ENCODE measurements at regions not wholly inside any gene's neighbourhood (a gene's known extent, or its start where the extent isn't known, plus 50 kb on each side); places are given as distances from the start of the nearest gene placed in this dataset.
A peak's percentile ranks its signal among the peaks of the same experiment; 100 is the strongest.

GRCh38 chr6:22399693-22400092, 102.9 kb upstream of the PRL start:
- no peak for DNase-seq

GRCh38 chr6:22401206-22401605, 104.4 kb upstream of the PRL start:
- DNase-seq: no peak

- DNase-seq: peak in 2 of 56 donors; percentile 0 to 3
Measured at GRCh38 chr6:22401932-22402331, 105.1 kb upstream of the PRL start.

- no peak for DNase-seq
Measured at GRCh38 chr6:22409486-22409885, 112.7 kb upstream of the PRL start.

GRCh38 chr6:22411376-22412105, 114.7 kb upstream of the PRL start:
- DNase-seq: no peak

GRCh38 chr6:22412994-22413393, 116.2 kb upstream of the PRL start:
- no peak for DNase-seq

GRCh38 chr6:22413681-22414311, 117.0 kb upstream of the PRL start:
- no peak for DNase-seq

- no peak for DNase-seq
Measured at GRCh38 chr6:22418714-22419113, 121.9 kb upstream of the PRL start.

- no peak for DNase-seq
Measured at GRCh38 chr6:22421198-22421597, 124.4 kb upstream of the PRL start.

GRCh38 chr6:22424196-22424595, 127.4 kb upstream of the PRL start:
- no peak for DNase-seq

- no peak for DNase-seq
Measured at GRCh38 chr6:22432060-22432459, 135.2 kb upstream of the PRL start.

- DNase-seq: no peak
Measured at GRCh38 chr6:22433745-22434144, 135.6 kb upstream of the HDGFL1 start.

GRCh38 chr6:22435151-22435550, 134.2 kb upstream of the HDGFL1 start:
- DNase-seq: no peak

GRCh38 chr6:22436134-22436533, 133.2 kb upstream of the HDGFL1 start:
- DNase-seq: no peak

- no peak for DNase-seq
Measured at GRCh38 chr6:22437665-22438064, 131.7 kb upstream of the HDGFL1 start.

- DNase-seq: no peak
Measured at GRCh38 chr6:22442826-22443225, 126.5 kb upstream of the HDGFL1 start.

GRCh38 chr6:22444330-22444729, 125.0 kb upstream of the HDGFL1 start:
- DNase-seq: no peak

GRCh38 chr6:22445946-22446345, 123.4 kb upstream of the HDGFL1 start:
- DNase-seq: no peak

GRCh38 chr6:22447249-22448196, 121.8 kb upstream of the HDGFL1 start:
- DNase-seq: no peak

GRCh38 chr6:22448291-22448711, 121.1 kb upstream of the HDGFL1 start:
- no peak for DNase-seq

GRCh38 chr6:22451962-22452361, 117.4 kb upstream of the HDGFL1 start:
- DNase-seq: no peak

- no peak for DNase-seq
Measured at GRCh38 chr6:22455378-22455777, 114.0 kb upstream of the HDGFL1 start.
